SK-N-SH treated with all-trans-retinoic acid at 6 μM for 48 hours (cell line): ENCODE measurements at regions not wholly inside any gene's neighbourhood (a gene's known extent, or its start where the extent isn't known, plus 50 kb on each side); places are given as distances from the start of the nearest gene placed in this dataset.

Source experiments
- ATAC-seq: fragments of 200-7000 bp; cut with Tn5 transposase; 3 replicates; pipeline ENCODE4 v1.9.1; 2020; ENCODE audit warnings: mild to moderate bottlenecking, moderate library complexity
- ARNTL ChIP-seq: fragments of 450-650 bp; formaldehyde crosslinking; IDR thresholded peaks from 2 replicates; pipeline ENCODE4 v1.5.0; 2020; ENCODE audit warnings: low read depth, mild to moderate bottlenecking, moderate library complexity, borderline replicate concordance
- BACH2 ChIP-seq: fragments of 250-450 bp; sonication (Bioruptor Pico); IDR thresholded peaks from 2 replicates; pipeline ENCODE4 v1.9.0; 2021; ENCODE audit warnings: mild to moderate bottlenecking, borderline replicate concordance
- CREB5 ChIP-seq: fragments of 250-450 bp; sonication (Bioruptor Pico); IDR thresholded peaks from 2 replicates; pipeline ENCODE4 v1.5.1; 2020; ENCODE audit warnings: low read depth, mild to moderate bottlenecking, moderate library complexity
- CSDC2 ChIP-seq: fragments of 250-450 bp; sonication (Bioruptor Pico); IDR thresholded peaks from 2 replicates; pipeline ENCODE4 v1.5.0; 2020; ENCODE audit warnings: mild to moderate bottlenecking, moderate library complexity
- ISL1 ChIP-seq: fragments of 250-450 bp; sonication (Bioruptor Pico); IDR thresholded peaks from 2 replicates; pipeline ENCODE4 v2.1.2; 2022; ENCODE audit warnings: mild to moderate bottlenecking, moderate library complexity
- OSR1 ChIP-seq: fragments of 250-450 bp; sonication (Bioruptor Pico); IDR thresholded peaks from 2 replicates; pipeline ENCODE4 v1.8.0; 2022; ENCODE audit warnings: moderate library complexity, mild to moderate bottlenecking, inconsistent platforms
- PPARA ChIP-seq: fragments of 250-450 bp; sonication (Bioruptor Pico); IDR thresholded peaks from 2 replicates; pipeline ENCODE4 v1.5.0; 2020; ENCODE audit warnings: mild to moderate bottlenecking, borderline replicate concordance
- RARB ChIP-seq: fragments of 250-450 bp; sonication (Bioruptor Pico); IDR thresholded peaks from 2 replicates; pipeline ENCODE4 v1.8.0; 2021; ENCODE audit warnings: mild to moderate bottlenecking, moderate library complexity
- SNAI2 ChIP-seq: fragments of 250-450 bp; sonication (Bioruptor Pico); IDR thresholded peaks from 2 replicates; pipeline ENCODE4 v1.5.0; 2020; ENCODE audit warnings: mild to moderate bottlenecking, moderate library complexity
- TCF4 ChIP-seq: fragments of 250-450 bp; sonication (Bioruptor Pico); IDR thresholded peaks from 2 replicates; pipeline ENCODE4 v1.8.0; 2021; ENCODE audit warnings: mild to moderate bottlenecking, moderate library complexity, borderline replicate concordance
- TOX ChIP-seq: fragments of 250-450 bp; sonication (Bioruptor Pico); IDR thresholded peaks from 2 replicates; pipeline ENCODE4 v1.8.0; 2021; ENCODE audit warnings: mild to moderate bottlenecking, moderate library complexity, borderline replicate concordance
- TSHZ2 ChIP-seq: fragments of 250-450 bp; sonication (Bioruptor Pico); IDR thresholded peaks from 2 replicates; pipeline ENCODE4 v1.5.0; 2020; ENCODE audit warnings: mild to moderate bottlenecking, moderate library complexity
- ZC3H10 ChIP-seq: fragments of 250-450 bp; sonication (Bioruptor Pico); IDR thresholded peaks from 2 replicates; pipeline ENCODE4 v1.5.1; 2021; ENCODE audit warnings: mild to moderate bottlenecking, moderate library complexity
- ZFP3 ChIP-seq: fragments of 250-450 bp; sonication (Bioruptor Pico); IDR thresholded peaks from 2 replicates; pipeline ENCODE4 v1.5.0; 2020; ENCODE audit warnings: mild to moderate bottlenecking, moderate library complexity
- ZFP30 ChIP-seq: fragments of 450-650 bp; formaldehyde crosslinking; IDR thresholded peaks from 2 replicates; pipeline ENCODE4 v1.5.0; 2022; ENCODE audit warnings: mild to moderate bottlenecking, moderate library complexity
- ZNF565 ChIP-seq: fragments of 450-650 bp; formaldehyde crosslinking; conservative IDR thresholded peaks from 2 replicates; pipeline ENCODE4 v1.5.0; 2020; ENCODE audit warnings: low read depth, mild to moderate bottlenecking, moderate library complexity
- ZNF70 ChIP-seq: fragments of 450-650 bp; formaldehyde crosslinking; IDR thresholded peaks from 2 replicates; pipeline ENCODE4 v1.5.0; 2020; ENCODE audit warnings: mild to moderate bottlenecking, moderate library complexity
- TF ChIP-seq, protein P1 (sequence below): fragments of 250-450 bp; sonication (Bioruptor Pico); IDR thresholded peaks from 2 replicates; pipeline ENCODE4 v1.5.1; 2021; ENCODE audit warnings: mild to moderate bottlenecking, moderate library complexity
- TF ChIP-seq, protein P2 (sequence below): fragments of 250-450 bp; sonication (Bioruptor Pico); IDR thresholded peaks from 2 replicates; pipeline ENCODE4 v1.8.0; 2021; ENCODE audit warnings: low read depth, mild to moderate bottlenecking, moderate library complexity, borderline replicate concordance
- TF ChIP-seq, protein P3 (sequence below): fragments of 250-450 bp; sonication (Bioruptor Pico); IDR thresholded peaks from 2 replicates; pipeline ENCODE4 v1.8.0; 2020; ENCODE audit warnings: mild to moderate bottlenecking, moderate library complexity, borderline replicate concordance

- TF ChIP-seq, protein P1, sequence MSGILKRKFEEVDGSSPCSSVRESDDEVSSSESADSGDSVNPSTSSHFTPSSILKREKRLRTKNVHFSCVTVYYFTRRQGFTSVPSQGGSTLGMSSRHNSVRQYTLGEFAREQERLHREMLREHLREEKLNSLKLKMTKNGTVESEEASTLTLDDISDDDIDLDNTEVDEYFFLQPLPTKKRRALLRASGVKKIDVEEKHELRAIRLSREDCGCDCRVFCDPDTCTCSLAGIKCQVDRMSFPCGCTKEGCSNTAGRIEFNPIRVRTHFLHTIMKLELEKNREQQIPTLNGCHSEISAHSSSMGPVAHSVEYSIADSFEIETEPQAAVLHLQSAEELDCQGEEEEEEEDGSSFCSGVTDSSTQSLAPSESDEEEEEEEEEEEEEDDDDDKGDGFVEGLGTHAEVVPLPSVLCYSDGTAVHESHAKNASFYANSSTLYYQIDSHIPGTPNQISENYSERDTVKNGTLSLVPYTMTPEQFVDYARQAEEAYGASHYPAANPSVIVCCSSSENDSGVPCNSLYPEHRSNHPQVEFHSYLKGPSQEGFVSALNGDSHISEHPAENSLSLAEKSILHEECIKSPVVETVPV (CRISPR knock-in tag): no peak
- TF ChIP-seq ZFP3 (CRISPR knock-in tag) (no peak), TSHZ2 (no peak), ARNTL (no peak)
- no peak for ATAC-seq
Measured at GRCh38 chr7:106167439-106168136, 55.5 kb upstream of the SYPL1 start.

GRCh38 chr7:106166651-106167342 is 54.7 kb upstream of the SYPL1 start:
- TF ChIP-seq ZNF70 (CRISPR knock-in tag) (no peak), BACH2 (no peak), ZC3H10 (no peak)
- ATAC-seq: peak; percentile 94

DNA sequence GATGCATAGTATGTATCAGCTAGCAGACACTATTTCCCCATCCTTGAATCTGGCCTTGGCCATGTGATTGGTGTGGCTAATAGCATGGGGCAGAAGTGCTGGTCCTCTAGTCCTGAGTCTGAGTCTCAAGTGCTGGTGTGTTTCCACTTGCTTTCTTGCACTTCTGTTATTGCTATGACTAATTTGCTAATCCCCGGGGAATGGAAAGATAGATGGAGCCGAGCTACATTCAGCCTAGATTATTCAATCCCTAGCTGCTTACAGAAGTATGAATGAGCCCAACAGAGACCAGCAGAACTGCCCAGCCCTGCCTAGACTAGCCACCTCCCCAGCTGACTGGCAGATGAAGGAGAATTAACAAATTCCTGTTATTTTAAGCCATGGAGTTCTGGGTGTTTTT is 53.2 kb upstream of the SYPL1 start:
- TF ChIP-seq, protein P2, sequence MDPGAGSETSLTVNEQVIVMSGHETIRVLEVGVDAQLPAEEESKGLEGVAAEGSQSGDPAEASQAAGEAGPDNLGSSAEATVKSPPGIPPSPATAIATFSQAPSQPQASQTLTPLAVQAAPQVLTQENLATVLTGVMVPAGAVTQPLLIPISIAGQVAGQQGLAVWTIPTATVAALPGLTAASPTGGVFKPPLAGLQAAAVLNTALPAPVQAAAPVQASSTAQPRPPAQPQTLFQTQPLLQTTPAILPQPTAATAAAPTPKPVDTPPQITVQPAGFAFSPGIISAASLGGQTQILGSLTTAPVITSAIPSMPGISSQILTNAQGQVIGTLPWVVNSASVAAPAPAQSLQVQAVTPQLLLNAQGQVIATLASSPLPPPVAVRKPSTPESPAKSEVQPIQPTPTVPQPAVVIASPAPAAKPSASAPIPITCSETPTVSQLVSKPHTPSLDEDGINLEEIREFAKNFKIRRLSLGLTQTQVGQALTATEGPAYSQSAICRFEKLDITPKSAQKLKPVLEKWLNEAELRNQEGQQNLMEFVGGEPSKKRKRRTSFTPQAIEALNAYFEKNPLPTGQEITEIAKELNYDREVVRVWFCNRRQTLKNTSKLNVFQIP (CRISPR knock-in tag): no peak
- TF ChIP-seq CREB5: no peak
- no peak for TF ChIP-seq PPARA (CRISPR knock-in tag)
- no peak for TF ChIP-seq BACH2
- TF ChIP-seq, protein P3, sequence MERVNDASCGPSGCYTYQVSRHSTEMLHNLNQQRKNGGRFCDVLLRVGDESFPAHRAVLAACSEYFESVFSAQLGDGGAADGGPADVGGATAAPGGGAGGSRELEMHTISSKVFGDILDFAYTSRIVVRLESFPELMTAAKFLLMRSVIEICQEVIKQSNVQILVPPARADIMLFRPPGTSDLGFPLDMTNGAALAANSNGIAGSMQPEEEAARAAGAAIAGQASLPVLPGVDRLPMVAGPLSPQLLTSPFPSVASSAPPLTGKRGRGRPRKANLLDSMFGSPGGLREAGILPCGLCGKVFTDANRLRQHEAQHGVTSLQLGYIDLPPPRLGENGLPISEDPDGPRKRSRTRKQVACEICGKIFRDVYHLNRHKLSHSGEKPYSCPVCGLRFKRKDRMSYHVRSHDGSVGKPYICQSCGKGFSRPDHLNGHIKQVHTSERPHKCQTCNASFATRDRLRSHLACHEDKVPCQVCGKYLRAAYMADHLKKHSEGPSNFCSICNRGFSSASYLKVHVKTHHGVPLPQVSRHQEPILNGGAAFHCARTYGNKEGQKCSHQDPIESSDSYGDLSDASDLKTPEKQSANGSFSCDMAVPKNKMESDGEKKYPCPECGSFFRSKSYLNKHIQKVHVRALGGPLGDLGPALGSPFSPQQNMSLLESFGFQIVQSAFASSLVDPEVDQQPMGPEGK (CRISPR knock-in tag): no peak
- TF ChIP-seq ISL1 (CRISPR knock-in tag): no peak
- no peak for TF ChIP-seq ZFP3 (CRISPR knock-in tag)
- TF ChIP-seq ZFP30 (CRISPR knock-in tag): no peak
- TF ChIP-seq RARB: no peak
- TF ChIP-seq TCF4 (CRISPR knock-in tag): no peak
- no peak for TF ChIP-seq CSDC2 (CRISPR knock-in tag)
- no peak for TF ChIP-seq ZC3H10
- no peak for TF ChIP-seq ARNTL
- TF ChIP-seq ZNF565 (CRISPR knock-in tag): no peak
- no peak for TF ChIP-seq SNAI2 (CRISPR knock-in tag)
- TF ChIP-seq ZNF70 (CRISPR knock-in tag): no peak
- no peak for TF ChIP-seq TOX (CRISPR knock-in tag)
- TF ChIP-seq OSR1 (CRISPR knock-in tag): no peak
- no peak for ATAC-seq
